ENCODE measurements at regions not wholly inside any gene's neighbourhood (a gene's known extent, or its start where the extent isn't known, plus 50 kb on each side); places are given as distances from the start of the nearest gene placed in this dataset.

DNA sequence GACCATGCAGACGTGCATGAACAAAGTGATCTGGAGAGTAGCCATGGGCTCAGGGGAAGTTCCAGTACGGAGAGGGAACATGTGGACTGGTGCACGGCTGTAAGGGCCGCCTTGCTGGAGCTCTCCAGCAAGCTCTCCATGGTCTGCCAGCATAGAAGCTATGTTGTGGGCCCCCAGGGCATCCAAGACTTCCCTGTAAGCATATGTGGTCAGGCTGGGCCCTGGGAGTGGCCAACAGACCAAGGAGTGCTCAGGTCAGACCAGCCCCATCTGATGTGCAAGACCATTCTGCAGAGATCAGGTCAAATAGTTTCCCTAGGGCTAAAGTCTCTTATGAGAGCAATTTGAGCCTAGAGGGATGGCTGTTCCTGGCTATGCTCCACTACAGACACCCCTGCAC is 110.1 kb upstream of the DAZL start:
- Histone ChIP-seq H3K27me3 (ENCODE audit: control insufficient read depth in 4 of 4, insufficient read depth in 4 of 4, low read length in 3 of 4) (no peaks in the 10 kb centered on the region), H3K27ac (ENCODE audit: low read depth in 1 of 2, low read length in 2 of 2) (no peak overlapping the region), H3K4me3 (ENCODE audit: low read depth in 1 of 3, low read length in 3 of 3) (no peak overlapping the region), H3K4me1 (ENCODE audit: control insufficient read depth in 4 of 4, insufficient read depth in 4 of 4, low read length in 3 of 4) (no peaks in the 10 kb centered on the region), H3K9me3 (ENCODE audit: control insufficient read depth in 4 of 4, low read length in 3 of 4) (peaks cover 0 to 3% (median 0%) of the 10 kb centered on the region in 4 donors), H3K36me3 (ENCODE audit: control insufficient read depth in 4 of 4, insufficient read depth in 3 of 4, low read depth in 1 of 4, low read length in 3 of 4) (no peaks in the 10 kb centered on the region), H3K9ac (ENCODE audit: low read depth in 1 of 2, low read length in 2 of 2) (no peak overlapping the region)
- 87% methylated on average over 4 of the region's 4 CpGs for WGBS
- no peak for DNase-seq (ENCODE audit: low spot score)
- TF ChIP-seq HNF4G (IDR thresholded peaks at IDR 0.05): no peak
- no peak for TF ChIP-seq JUND (IDR thresholded peaks at IDR 0.05)
- no peak for TF ChIP-seq FOXA1 (IDR thresholded peaks at IDR 0.05)
- no peak for TF ChIP-seq FOXA2 (IDR thresholded peaks at IDR 0.05)
- TF ChIP-seq TAF1 (conservative IDR thresholded peaks at IDR 0.05): no peak
- no peak for TF ChIP-seq EGR1 (IDR thresholded peaks at IDR 0.05; ENCODE audit: low read depth in 2 of 2)
- no peak for TF ChIP-seq YY1 (IDR thresholded peaks at IDR 0.05)
- TF ChIP-seq, protein P1, sequence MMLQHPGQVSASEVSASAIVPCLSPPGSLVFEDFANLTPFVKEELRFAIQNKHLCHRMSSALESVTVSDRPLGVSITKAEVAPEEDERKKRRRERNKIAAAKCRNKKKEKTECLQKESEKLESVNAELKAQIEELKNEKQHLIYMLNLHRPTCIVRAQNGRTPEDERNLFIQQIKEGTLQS (IDR thresholded peaks at IDR 0.05): no peak
- TF ChIP-seq, protein P2, sequence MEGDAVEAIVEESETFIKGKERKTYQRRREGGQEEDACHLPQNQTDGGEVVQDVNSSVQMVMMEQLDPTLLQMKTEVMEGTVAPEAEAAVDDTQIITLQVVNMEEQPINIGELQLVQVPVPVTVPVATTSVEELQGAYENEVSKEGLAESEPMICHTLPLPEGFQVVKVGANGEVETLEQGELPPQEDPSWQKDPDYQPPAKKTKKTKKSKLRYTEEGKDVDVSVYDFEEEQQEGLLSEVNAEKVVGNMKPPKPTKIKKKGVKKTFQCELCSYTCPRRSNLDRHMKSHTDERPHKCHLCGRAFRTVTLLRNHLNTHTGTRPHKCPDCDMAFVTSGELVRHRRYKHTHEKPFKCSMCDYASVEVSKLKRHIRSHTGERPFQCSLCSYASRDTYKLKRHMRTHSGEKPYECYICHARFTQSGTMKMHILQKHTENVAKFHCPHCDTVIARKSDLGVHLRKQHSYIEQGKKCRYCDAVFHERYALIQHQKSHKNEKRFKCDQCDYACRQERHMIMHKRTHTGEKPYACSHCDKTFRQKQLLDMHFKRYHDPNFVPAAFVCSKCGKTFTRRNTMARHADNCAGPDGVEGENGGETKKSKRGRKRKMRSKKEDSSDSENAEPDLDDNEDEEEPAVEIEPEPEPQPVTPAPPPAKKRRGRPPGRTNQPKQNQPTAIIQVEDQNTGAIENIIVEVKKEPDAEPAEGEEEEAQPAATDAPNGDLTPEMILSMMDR (IDR thresholded peaks at IDR 0.05; ENCODE audit: low read depth, low read length, missing input control): no peak
- TF ChIP-seq HNF4A (conservative IDR thresholded peaks at IDR 0.05): no peak
- TF ChIP-seq, protein P3, sequence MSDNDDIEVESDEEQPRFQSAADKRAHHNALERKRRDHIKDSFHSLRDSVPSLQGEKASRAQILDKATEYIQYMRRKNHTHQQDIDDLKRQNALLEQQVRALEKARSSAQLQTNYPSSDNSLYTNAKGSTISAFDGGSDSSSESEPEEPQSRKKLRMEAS (IDR thresholded peaks at IDR 0.05): no peak
- no peak for TF ChIP-seq NR2F2 (IDR thresholded peaks at IDR 0.05)
- TF ChIP-seq GABPA (IDR thresholded peaks at IDR 0.05 in 1 of 2, conservative IDR thresholded peaks at IDR 0.05 in 1 of 2): no peak
- TF ChIP-seq RXRA (IDR thresholded peaks at IDR 0.05): no peak

DNA sequence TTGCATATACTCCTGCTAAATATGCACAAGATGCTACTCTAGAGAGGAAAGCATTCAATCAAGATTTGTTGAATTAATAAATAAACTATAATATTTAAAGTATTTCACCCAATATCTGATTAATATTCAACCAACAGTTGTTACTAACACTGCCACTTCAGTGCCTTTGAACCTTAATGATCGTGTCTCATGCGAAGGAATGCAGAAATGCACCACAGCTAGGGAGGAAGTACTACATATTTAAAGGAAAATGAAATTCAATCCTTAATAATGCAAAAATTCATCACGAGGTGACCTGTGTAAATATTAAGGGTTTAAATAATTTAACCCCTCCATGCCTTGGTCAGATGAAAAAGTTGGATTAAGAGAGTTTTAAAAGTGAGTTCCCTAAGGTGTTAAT is 114.2 kb upstream of the DAZL start:
- H3K9me3 ChIP-seq (ENCODE audit: control insufficient read depth in 4 of 4, low read length in 3 of 4): no peaks in the 10 kb centered on the region
- no peaks in the 10 kb centered on the region for H3K27me3 ChIP-seq (ENCODE audit: control insufficient read depth in 4 of 4, insufficient read depth in 4 of 4, low read length in 3 of 4)
- H3K4me1 ChIP-seq (ENCODE audit: control insufficient read depth in 4 of 4, insufficient read depth in 4 of 4, low read length in 3 of 4): no peaks in the 10 kb centered on the region
- DNase-seq (ENCODE audit: low spot score): no peak
- no peak overlapping the region for H3K4me3 ChIP-seq (ENCODE audit: low read depth in 1 of 3, low read length in 3 of 3)
- no peak for TF ChIP-seq FOXA1 (IDR thresholded peaks at IDR 0.05)
- TF ChIP-seq TAF1 (conservative IDR thresholded peaks at IDR 0.05): no peak
- TF ChIP-seq, protein P4, sequence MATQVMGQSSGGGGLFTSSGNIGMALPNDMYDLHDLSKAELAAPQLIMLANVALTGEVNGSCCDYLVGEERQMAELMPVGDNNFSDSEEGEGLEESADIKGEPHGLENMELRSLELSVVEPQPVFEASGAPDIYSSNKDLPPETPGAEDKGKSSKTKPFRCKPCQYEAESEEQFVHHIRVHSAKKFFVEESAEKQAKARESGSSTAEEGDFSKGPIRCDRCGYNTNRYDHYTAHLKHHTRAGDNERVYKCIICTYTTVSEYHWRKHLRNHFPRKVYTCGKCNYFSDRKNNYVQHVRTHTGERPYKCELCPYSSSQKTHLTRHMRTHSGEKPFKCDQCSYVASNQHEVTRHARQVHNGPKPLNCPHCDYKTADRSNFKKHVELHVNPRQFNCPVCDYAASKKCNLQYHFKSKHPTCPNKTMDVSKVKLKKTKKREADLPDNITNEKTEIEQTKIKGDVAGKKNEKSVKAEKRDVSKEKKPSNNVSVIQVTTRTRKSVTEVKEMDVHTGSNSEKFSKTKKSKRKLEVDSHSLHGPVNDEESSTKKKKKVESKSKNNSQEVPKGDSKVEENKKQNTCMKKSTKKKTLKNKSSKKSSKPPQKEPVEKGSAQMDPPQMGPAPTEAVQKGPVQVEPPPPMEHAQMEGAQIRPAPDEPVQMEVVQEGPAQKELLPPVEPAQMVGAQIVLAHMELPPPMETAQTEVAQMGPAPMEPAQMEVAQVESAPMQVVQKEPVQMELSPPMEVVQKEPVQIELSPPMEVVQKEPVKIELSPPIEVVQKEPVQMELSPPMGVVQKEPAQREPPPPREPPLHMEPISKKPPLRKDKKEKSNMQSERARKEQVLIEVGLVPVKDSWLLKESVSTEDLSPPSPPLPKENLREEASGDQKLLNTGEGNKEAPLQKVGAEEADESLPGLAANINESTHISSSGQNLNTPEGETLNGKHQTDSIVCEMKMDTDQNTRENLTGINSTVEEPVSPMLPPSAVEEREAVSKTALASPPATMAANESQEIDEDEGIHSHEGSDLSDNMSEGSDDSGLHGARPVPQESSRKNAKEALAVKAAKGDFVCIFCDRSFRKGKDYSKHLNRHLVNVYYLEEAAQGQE (IDR thresholded peaks at IDR 0.05): no peak
- no peak for TF ChIP-seq NR2F2 (IDR thresholded peaks at IDR 0.05)
- TF ChIP-seq, protein P5, sequence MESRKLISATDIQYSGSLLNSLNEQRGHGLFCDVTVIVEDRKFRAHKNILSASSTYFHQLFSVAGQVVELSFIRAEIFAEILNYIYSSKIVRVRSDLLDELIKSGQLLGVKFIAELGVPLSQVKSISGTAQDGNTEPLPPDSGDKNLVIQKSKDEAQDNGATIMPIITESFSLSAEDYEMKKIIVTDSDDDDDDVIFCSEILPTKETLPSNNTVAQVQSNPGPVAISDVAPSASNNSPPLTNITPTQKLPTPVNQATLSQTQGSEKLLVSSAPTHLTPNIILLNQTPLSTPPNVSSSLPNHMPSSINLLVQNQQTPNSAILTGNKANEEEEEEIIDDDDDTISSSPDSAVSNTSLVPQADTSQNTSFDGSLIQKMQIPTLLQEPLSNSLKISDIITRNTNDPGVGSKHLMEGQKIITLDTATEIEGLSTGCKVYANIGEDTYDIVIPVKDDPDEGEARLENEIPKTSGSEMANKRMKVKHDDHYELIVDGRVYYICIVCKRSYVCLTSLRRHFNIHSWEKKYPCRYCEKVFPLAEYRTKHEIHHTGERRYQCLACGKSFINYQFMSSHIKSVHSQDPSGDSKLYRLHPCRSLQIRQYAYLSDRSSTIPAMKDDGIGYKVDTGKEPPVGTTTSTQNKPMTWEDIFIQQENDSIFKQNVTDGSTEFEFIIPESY (IDR thresholded peaks at IDR 0.05): no peak
- no peak for TF ChIP-seq YY1 (IDR thresholded peaks at IDR 0.05)
- no peak for TF ChIP-seq SP1 (IDR thresholded peaks at IDR 0.05)
- no peak overlapping the region for H3K9ac ChIP-seq (ENCODE audit: low read depth in 1 of 2, low read length in 2 of 2)
- no peaks in the 10 kb centered on the region for H3K36me3 ChIP-seq (ENCODE audit: control insufficient read depth in 4 of 4, insufficient read depth in 3 of 4, low read depth in 1 of 4, low read length in 3 of 4)
- WGBS: 59% methylated on average over 3 of the region's 3 CpGs
- H3K27ac ChIP-seq (ENCODE audit: low read depth in 1 of 2, low read length in 2 of 2): no peak overlapping the region

Data from liver (tissue), 8 donors.